ENCODE measurements at regions not wholly inside any gene's neighbourhood (a gene's known extent, or its start where the extent isn't known, plus 50 kb on each side); places are given as distances from the start of the nearest gene placed in this dataset.

DNA sequence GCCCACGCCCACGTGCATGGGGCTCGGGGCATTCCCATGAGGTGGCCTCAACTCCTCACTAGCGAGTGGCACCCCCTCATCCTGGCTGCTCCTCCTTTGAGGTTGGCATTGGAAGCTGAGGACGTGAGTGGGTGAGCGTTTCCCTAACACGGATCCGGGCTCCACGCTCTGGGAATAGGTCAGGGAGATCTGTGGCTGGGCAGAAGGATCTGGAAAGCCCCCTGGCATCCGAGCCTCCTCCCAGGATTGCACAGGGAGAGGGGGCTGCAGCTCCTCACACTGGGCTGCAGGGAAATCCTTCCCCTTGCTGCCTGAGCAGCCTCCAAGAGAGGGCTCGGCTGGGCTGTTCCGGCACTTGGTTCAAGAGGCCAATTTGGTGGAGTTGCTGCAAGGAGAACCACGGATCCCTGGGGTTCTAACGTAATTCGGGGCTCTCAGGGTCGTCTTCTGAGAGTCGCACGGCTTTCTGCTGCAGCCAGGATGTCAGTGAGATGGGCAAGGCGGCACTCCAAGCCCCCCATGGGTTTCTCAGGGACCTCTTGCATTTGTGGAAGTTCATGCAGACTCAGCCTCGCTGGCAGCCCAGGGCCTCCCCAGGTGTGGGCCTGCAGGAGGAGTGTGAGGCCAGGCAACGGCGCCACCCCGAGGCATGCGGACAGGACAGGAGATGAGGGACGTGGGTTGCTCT, 1119.0 kb downstream of the BRD1 start:
- Histone ChIP-seq H3K27ac (ENCODE audit: low read length) (no peak overlapping the region), H3K9me3 (ENCODE audit: low read length) (no peaks in the 10 kb centered on the region), H3K4me1 (ENCODE audit: insufficient read depth, low read length) (no peaks in the 10 kb centered on the region), H3K79me2 (ENCODE audit: low read length) (no peaks in the 10 kb centered on the region), H3K9me2 (replicated peaks; ENCODE audit: low read length) (no peaks in the 10 kb centered on the region), H3K4me3 (ENCODE audit: low read length) (no peak overlapping the region), H3K9ac (ENCODE audit: low read length) (no peak overlapping the region), H4K20me1 (ENCODE audit: low read length) (no peaks in the 10 kb centered on the region), H3F3A (ENCODE audit: low read length, unreplicated experiment) (no peaks in the 10 kb centered on the region), H2AFZ (ENCODE audit: low read length) (no peak overlapping the region), H3K4me2 (ENCODE audit: low read length) (no peak overlapping the region), H3K27me3 (ENCODE audit: low read length) (no peaks in the 10 kb centered on the region), H3K36me3 (ENCODE audit: low read depth, low read length) (no peaks in the 10 kb centered on the region)
- TF ChIP-seq, protein P1, sequence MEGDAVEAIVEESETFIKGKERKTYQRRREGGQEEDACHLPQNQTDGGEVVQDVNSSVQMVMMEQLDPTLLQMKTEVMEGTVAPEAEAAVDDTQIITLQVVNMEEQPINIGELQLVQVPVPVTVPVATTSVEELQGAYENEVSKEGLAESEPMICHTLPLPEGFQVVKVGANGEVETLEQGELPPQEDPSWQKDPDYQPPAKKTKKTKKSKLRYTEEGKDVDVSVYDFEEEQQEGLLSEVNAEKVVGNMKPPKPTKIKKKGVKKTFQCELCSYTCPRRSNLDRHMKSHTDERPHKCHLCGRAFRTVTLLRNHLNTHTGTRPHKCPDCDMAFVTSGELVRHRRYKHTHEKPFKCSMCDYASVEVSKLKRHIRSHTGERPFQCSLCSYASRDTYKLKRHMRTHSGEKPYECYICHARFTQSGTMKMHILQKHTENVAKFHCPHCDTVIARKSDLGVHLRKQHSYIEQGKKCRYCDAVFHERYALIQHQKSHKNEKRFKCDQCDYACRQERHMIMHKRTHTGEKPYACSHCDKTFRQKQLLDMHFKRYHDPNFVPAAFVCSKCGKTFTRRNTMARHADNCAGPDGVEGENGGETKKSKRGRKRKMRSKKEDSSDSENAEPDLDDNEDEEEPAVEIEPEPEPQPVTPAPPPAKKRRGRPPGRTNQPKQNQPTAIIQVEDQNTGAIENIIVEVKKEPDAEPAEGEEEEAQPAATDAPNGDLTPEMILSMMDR (conservative IDR thresholded peaks at IDR 0.05; ENCODE audit: low read depth, low read length) = no peak
- no peak for TF ChIP-seq EZH2phosphoT487 (IDR thresholded peaks at IDR 0.05; ENCODE audit: borderline replicate concordance, low read length)
- no peak for TF ChIP-seq EZH2 (IDR thresholded peaks at IDR 0.05; ENCODE audit: low read length, unreplicated experiment)
- ATAC-seq (no peak), DNase-seq (no peak)
- BruUV-seq (replicated peaks) = no TSS peak
- POLR2A ChIA-PET (ENCODE audit: unreplicated experiment) = no interaction called here
- intact Hi-C loops (cut with micrococcal nuclease) = no loop called here
- CTCF ChIA-PET = no interaction called here

DNA sequence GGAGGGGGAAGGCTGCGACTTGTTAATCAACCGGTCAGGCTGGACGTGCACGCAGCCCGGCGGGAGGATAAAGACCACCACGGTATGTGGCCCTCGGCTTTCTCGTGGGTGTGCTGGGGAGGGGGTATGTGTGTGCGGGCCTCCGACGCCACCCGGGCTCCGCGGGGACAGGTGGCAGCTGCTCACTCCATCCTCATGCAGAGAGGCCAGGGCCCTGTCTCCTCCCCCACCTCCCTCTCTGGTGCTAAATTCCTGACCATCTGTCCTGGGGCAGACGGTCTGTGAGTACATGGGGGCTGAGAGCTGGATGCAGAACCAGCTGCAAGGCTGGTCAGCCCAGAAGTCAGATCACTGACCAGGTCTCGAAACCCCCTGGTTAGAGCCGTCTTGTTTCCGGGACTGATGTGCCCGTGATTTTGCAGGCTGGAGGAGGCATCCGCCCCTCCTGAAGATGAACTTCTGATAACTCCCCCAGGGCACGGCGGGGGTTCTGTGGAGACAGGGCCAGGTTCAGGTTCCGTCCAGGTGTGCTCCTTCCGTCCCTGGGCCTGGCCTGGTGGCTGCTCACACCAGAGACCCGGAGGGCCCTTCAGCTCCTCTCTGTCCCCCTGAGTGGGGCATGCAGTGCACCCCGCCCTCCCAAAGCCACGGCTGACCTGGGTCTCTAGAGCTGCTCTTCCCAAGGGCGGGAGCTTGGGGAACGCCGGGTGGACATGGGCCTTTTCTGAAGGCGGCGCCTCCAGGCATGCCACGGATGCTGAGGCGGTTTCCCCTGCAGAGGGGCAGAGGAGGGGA, 1119.7 kb downstream of the BRD1 start:
- H3K27ac ChIP-seq (ENCODE audit: low read length) = no peak overlapping the region
- H3K4me1 ChIP-seq (ENCODE audit: insufficient read depth, low read length) = no peaks in the 10 kb centered on the region
- no peaks in the 10 kb centered on the region for H4K20me1 ChIP-seq (ENCODE audit: low read length)
- H3K9me2 ChIP-seq (replicated peaks; ENCODE audit: low read length) = no peaks in the 10 kb centered on the region
- H3K9me3 ChIP-seq (ENCODE audit: low read length) = no peaks in the 10 kb centered on the region
- BruUV-seq (replicated peaks) = no TSS peak
- ChIA-PET POLR2A (ENCODE audit: unreplicated experiment) (no interaction called here), CTCF (no interaction called here)
- H3K4me2 ChIP-seq (ENCODE audit: low read length) = no peak overlapping the region
- H3K36me3 ChIP-seq (ENCODE audit: low read depth, low read length) = no peaks in the 10 kb centered on the region
- H3K9ac ChIP-seq (ENCODE audit: low read length) = no peak overlapping the region
- no peaks in the 10 kb centered on the region for H3K79me2 ChIP-seq (ENCODE audit: low read length)
- H3K4me3 ChIP-seq (ENCODE audit: low read length) = no peak overlapping the region
- H2AFZ ChIP-seq (ENCODE audit: low read length) = no peak overlapping the region
- DNase-seq = no peak
- TF ChIP-seq EZH2phosphoT487 (IDR thresholded peaks at IDR 0.05; ENCODE audit: borderline replicate concordance, low read length) (no peak), EZH2 (IDR thresholded peaks at IDR 0.05; ENCODE audit: low read length, unreplicated experiment) (no peak)
- TF ChIP-seq, protein P1 (conservative IDR thresholded peaks at IDR 0.05; ENCODE audit: low read depth, low read length) = no peak
- intact Hi-C loops (cut with micrococcal nuclease) = no loop called here
- no peak for ATAC-seq
- no peaks in the 10 kb centered on the region for H3F3A ChIP-seq (ENCODE audit: low read length, unreplicated experiment)
- H3K27me3 ChIP-seq (ENCODE audit: low read length) = no peaks in the 10 kb centered on the region

All from PC-3 (cell line).